Hepatocyte (in vitro differentiated cells): ENCODE measurements at regions not wholly inside any gene's neighbourhood (a gene's known extent, or its start where the extent isn't known, plus 50 kb on each side); places are given as distances from the start of the nearest gene placed in this dataset.

ENCODE experiments used
- EZH2phosphoT487 ChIP-seq: fragments of 200-600 bp; sonication (generic); IDR thresholded peaks from one replicate; pipeline ENCODE4 v1.6.1; 2018; ENCODE audit warnings: antibody characterized with exemption, mild to moderate bottlenecking, low read depth, moderate library complexity; ENCODE audit not compliant: unreplicated experiment, severe bottlenecking
- TF ChIP-seq, protein P1 (sequence below): fragments of 200-600 bp; sonication (generic); IDR thresholded peaks from 2 replicates; pipeline ENCODE4 v1.5.1; 2016; ENCODE audit warnings: antibody characterized with exemption, mild to moderate bottlenecking; ENCODE audit not compliant: poor library complexity

DNA sequence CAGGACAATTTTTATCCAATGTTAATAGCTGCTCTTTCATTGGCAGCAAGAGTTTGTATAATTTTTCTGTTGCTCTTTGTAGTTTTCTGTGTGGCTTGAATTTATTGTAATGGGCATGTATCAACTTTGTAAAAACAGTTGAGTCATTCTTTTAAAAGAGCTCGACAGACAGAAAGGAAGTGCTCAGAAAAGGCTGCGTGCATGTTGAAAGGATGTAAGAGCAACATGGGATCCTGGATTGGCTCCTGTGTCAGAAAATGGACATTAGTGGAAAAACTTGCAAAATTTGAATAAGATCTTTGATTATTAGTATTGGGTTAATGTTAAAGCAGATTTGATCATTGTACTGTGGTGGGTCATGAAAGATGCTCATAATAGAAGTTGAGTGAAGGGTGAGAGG lies 93.3 kb upstream of the CDC42EP3 start:
- TF ChIP-seq EZH2phosphoT487 = no peak
- TF ChIP-seq, protein P1, sequence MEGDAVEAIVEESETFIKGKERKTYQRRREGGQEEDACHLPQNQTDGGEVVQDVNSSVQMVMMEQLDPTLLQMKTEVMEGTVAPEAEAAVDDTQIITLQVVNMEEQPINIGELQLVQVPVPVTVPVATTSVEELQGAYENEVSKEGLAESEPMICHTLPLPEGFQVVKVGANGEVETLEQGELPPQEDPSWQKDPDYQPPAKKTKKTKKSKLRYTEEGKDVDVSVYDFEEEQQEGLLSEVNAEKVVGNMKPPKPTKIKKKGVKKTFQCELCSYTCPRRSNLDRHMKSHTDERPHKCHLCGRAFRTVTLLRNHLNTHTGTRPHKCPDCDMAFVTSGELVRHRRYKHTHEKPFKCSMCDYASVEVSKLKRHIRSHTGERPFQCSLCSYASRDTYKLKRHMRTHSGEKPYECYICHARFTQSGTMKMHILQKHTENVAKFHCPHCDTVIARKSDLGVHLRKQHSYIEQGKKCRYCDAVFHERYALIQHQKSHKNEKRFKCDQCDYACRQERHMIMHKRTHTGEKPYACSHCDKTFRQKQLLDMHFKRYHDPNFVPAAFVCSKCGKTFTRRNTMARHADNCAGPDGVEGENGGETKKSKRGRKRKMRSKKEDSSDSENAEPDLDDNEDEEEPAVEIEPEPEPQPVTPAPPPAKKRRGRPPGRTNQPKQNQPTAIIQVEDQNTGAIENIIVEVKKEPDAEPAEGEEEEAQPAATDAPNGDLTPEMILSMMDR = no peak
